ENCODE measurements at regions not wholly inside any gene's neighbourhood (a gene's known extent, or its start where the extent isn't known, plus 50 kb on each side); places are given as distances from the start of the nearest gene placed in this dataset.
"Not testable (repeated sequence)": the region's sequence is repeated elsewhere in the genome, so short reads cannot be mapped to it uniquely, and the experiment has no call there.

DNA sequence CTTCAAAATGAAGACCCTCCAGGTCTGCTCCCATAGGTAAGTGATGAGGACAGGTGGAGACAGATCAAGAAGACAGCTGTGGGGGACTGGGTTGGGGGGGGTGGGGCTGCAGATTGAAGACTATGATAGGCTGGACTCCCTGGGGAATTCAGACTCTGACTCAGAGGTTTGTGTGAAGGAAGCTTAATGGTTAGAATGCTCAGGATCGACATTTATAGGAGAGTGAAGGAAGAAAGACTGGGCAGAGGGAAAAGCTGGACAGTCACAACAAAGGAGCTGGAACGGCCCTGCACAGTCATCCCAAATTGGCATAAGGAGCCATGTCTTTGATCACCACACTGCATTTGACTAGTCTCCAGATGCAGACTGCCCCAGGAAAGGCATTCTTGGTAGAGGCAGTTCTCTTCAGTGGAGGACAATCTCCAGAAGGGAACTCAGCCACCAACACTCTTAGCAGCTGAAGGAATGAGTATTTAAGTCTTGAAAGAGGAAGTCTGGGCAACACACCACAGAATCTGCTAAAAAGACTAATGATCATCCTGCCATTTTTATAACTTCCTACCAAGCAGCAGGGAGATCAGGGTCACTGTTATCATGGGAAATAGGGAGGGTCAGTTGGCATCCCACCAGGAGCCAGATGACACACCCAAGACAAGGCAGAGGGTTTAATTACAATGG lies 120.0 kb upstream of the ZC3H11B start:
- intact Hi-C loops (cut with micrococcal nuclease), result no loop called here

DNA sequence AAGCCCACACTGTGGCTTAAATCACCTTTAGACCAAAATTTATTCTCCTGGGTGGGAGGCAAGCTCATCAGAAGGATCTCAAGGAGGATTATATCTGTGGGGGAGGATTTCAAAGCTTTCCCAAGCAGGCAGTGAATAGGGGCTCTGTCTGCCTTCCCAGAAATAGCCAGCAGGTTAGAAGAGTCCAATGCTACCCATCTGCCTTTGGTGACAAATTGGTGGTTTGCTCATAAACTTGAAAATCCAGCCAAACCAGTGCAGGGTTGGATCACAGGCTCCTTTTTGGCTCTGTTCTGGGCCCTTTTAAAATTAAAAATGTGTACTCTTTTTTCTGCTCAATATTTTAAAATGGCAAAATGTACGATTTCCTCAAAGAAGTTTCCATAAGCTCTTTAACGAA lies 118.9 kb upstream of the ZC3H11B start:
- intact Hi-C loops (cut with micrococcal nuclease), result no loop called here

DNA sequence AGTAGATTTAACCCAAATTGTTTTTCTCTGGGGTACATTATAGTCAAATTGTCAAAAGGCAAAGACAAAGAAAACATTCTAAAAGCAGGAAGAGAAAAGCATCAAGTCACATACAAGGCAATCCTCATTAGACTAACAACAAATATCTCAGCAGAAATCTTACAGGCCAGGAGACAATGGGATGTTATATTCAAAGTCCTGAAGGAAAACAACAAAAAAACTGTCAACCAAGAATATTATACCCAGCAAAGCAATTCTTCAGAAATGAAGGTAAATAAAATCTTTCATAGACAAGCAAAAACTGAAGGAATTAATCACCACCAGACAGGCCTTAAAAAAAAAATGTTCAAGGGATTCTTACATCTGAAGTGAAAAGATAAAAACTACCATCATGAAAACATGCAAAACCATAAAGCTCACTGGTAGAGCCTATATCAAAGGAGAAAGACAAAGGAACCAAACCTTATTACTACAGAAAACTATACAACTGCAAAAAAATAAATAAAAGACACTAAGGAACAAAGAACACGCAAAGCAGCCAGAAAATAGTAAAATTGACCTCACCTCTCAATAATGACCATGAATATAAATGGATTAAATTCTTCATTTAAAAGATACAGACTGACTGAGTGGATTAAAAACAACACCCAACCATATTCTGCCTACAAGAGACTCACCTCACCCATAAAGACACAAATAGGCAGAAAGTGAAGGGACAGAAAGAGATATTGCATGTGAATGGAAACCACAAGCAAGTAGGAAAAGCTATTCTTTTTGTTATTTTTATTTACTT lies 113.8 kb upstream of the ZC3H11B start:
- intact Hi-C loops (cut with micrococcal nuclease), result no loop called here

DNA sequence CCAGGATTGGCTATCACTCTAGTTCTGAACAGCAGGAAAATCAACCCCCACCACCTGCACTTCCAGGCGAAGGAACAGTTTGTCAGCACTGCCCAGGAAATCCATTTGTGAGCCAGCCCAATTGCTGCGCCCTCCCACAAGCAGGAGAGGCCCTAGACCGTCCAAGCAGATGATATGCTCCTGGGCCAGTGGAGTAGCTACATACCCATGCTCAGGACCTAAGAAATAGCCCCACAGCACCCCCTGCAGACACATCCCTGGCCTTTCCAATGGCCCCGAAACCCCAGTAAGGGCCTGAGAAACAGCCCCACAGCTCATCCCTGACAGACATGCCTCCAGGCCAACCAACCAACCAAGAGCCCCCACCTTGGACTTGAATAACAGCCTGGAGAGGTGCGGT lies 111.5 kb upstream of the ZC3H11B start:
- intact Hi-C loops (cut with micrococcal nuclease), result no loop called here

DNA sequence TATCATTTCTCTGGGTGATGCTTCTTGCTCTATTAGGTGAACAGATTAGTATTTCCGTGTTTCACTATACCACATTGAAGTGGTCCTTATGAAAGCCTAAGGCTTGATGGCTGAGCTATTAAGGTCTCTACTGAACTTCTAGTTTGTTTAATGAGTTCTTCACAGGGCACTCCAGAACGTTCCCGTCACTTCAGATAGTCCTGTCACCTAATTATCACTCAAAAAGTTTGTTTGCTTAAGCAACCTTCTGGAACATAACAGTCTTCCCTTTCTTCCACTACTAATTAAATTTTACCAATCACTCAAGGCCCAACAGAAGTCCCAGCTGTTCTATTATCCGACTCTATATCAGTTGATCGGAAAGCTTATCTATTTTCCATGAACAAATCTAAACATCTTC lies 104.6 kb upstream of the ZC3H11B start:
- intact Hi-C loops (cut with micrococcal nuclease), result no loop called here

DNA sequence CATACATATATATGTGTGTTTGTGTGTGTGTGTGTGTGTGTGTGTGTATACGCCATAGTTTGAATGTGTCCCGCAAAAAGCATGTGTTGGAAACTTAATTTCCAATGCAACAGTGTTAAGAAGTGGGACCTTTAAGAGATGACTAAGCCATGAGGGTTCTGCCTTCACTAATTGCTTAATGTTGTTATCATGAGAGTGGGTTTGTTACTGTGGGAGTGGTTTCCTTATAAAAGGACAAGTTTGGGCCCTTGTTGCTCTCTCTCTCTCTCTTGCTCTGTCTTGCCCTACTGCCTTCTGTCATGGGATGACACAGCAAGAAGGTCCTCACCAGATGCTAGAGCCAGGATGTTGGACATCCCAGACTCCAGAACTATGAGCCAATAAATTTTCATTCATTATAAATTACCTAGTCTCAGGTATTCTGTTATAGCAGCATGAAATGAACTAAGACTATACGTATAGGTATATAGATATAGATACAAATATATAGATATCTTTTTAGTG lies 103.8 kb upstream of the ZC3H11B start:
- intact Hi-C loops (cut with micrococcal nuclease), result no loop called here

DNA sequence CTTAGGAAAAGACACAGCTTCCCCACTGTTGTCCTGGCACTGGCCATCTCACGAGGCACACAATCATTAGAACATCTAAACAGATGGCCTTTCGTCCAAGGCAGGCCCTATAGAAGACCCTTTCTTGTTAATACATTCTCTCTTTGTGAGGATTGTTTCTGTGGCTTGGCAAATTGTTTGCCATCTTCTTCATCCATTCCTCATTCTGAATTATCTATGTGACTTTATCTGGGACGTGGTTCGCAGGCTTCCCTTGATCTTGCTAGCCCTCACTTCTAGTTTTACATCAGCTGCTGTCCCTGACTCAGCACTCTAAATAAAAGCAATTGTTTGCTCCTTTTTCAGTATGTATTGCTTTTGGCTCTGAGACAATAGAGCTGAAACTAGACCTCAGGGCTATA lies 101.1 kb upstream of the ZC3H11B start:
- intact Hi-C loops (cut with micrococcal nuclease), result no loop called here

DNA sequence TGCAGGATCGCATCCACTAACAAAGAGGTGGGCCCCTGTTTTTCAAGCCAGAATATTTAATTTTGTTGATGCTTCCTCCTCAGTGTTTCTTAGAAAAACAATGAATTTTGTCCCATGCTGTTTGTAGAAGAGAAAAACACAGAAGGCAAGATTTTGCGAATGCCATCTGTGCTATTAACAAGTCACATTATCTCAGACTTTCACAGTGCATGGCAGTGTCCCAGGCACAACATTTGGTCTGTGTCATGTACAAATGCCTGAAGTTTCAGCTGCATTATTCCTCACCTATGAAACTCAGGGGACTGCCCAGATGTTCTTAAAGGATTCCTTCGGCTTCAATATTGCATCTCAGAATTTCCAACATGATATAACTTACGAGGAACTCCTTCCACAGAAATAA lies 99.6 kb upstream of the ZC3H11B start:
- intact Hi-C loops (cut with micrococcal nuclease), result no loop called here

DNA sequence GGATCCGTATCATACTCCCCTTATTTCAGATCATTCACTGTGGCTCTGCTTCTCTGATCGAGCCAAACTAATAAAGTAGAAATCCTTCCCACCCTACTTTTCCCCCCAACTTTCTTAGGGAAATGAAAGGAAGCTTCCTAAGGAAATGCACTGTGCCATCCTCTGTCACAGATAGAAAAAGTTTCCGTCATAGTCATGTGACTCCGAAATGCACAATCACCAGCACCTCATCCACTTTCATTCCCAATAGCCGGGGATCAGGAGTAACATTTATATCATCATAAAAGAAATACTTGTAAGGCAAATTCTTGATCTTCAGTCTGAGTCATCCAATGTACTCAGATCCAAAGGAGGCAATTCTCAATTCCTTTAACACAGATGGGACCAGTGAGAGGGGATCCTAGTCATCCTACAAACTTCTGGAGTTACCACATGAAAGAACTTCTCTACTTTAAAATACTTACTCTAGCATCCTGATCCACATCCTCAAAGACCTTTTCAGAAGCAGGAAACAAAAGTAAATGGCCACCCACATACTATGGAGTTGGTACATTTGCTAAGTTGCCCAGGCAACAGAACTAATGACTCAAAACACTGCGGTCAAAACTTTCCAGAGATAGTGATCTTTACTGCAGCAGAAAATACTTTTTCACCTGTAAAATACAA lies 97.8 kb upstream of the ZC3H11B start:
- intact Hi-C loops (cut with micrococcal nuclease), result no loop called here

DNA sequence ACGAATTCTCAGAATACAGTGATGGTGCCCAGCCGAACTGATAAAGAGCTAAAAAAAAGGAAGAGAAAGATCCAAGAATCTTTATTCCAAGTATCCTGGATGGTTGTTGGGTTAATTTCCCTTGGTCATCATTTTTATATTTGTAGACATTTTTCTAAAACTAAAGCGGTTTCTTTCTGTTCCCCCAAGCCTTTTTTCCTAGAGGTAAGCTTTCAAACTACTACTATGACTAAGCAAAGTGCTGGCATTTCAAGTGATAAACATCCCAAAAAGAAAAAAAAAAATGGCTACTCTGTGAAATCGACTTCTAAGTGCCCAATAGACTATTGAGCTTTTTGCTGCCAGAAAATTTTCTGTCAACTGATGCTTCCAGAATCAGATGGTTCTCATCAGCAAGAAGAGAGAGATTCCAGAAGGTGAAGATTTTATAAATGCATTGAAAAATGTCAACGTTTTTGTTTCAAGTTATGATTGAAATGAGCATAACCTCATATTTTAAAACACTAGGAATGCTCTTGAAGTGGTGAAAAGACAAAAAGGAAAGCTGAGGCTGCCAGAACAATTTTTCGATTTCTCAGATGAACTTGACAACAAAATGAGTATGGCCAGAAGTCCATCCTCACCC lies 96.1 kb upstream of the ZC3H11B start:
- intact Hi-C loops (cut with micrococcal nuclease), result no loop called here

DNA sequence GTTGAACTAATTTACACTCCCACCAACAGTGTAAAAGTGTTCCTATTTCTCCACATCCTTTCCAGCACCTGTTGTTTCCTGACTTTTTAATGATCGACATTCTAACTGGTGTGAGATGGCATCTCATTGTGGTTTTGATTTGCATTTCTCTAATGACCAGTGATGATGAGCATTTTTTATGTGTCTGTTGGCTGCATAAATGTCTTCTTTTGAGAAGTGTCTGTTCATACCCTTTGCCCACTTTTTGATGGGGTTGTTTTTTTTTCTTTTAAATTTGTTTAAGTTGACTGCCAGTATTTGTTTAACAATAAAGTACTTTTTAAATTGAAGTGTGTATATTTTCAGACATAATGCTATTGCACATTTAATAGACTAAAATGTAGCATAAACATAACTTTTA lies 95.0 kb upstream of the ZC3H11B start:
- intact Hi-C loops (cut with micrococcal nuclease), result not testable (repeated sequence)

DNA sequence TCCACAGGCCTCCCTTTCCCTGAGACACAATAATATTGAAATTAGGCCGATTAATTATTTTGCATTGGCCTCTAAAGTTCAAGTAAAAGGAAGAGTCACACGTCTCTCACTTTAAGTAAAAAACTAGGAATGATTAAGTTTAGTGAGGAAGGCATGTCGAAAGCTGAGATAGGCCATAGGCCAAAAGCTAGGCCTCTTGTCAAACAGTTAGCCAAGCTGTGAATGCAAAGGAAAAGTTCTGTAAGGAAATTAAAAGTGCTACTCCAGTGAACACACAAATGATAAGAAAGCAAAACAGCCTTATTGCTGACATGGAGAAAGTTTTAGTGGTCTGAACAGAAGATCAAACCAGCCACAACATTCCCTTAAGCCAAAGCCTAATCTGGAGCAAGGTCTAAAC lies 91.4 kb upstream of the ZC3H11B start:
- intact Hi-C loops (cut with micrococcal nuclease), result not testable (repeated sequence)

DNA sequence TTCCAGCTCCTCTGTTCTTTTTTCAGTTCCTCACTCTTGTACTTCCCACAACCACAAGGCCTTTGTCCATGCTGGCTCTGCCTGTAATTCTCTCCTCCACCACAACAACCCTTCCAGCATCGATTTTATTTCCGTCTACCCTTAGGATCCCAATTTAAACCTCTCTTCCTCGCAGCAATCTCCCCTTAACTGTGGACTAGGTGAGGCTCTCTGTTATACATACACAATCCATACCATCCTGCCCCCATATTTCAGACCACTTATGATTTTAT lies 90.4 kb upstream of the ZC3H11B start:
- intact Hi-C loops (cut with micrococcal nuclease), result no loop called here

DNA sequence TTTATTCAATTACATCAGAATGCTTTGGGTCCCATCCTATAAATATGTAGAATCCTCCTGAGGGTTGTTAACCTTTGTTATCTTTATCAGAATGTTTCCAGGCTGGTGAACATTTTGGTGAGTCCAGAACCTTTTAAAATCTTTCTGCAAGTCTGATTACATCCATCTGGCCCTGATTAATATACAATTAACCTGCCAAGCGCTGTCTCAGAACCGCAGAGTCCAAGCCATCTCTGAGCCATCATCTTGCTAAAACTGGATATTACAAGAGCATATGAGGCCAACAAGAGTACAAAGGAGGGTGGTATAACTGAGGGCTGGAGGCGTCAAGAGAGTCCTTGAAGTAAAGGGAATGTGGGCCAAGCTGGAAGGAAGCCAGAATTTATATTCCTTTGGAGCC lies 88.6 kb upstream of the ZC3H11B start:
- intact Hi-C loops (cut with micrococcal nuclease), result no loop called here

DNA sequence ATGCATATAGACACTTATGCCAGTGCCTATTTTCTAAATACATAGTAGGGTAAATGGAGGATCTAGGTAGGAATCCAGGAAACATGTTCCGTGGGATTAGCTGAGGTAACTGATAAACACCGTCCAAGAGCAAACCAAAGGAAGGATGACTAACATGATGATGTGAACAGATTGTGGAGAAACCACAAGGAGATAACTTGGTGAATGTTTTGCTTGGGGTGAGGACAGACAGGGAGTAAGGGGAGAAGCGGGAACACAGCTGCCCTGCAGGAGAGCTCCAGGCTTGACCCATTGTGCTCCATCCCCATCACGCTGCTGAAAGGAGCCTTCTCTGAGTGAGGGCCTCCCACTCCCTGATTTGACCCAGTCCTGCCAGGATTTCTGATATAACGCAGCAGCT lies 87.0 kb upstream of the ZC3H11B start:
- intact Hi-C loops (cut with micrococcal nuclease), result no loop called here

DNA sequence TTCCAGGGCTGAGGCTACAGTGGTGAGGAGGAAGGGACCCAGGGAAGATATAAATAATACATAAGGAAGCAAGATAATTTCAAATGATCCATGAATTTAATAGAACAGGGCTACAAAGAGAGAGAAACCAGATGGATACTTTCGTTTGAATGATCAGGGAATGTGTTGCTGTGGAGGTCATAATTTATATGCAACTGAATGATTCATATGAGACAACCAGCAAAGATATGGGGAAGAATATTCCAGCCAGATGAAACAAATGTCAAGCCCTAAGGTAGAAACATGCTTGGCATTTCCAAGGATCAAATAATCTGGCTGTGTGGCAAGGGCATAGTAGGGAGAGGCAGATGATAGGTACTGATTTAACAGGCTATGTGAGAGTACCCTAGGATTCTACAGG lies 84.8 kb upstream of the ZC3H11B start:
- intact Hi-C loops (cut with micrococcal nuclease), result no loop called here

DNA sequence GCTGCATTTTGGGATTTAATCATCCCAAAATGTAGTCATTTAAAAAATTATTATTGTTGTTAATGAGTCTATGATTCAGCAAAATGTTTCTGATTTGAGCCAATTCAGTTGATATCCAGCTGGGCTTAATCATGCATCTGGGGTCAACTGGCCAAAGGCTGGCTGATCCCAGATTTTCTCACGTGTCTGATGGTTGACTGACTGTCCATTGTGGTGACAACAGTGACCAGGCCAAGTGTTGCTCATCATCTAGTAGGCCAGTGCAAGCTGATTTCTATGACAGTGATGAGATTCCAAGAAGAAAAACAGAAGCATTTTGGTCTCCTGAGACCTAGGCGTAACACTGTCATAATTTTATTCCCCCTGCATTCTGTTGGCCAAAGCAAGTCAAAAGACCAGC lies 80.1 kb upstream of the ZC3H11B start:
- intact Hi-C loops (cut with micrococcal nuclease), result no loop called here

DNA sequence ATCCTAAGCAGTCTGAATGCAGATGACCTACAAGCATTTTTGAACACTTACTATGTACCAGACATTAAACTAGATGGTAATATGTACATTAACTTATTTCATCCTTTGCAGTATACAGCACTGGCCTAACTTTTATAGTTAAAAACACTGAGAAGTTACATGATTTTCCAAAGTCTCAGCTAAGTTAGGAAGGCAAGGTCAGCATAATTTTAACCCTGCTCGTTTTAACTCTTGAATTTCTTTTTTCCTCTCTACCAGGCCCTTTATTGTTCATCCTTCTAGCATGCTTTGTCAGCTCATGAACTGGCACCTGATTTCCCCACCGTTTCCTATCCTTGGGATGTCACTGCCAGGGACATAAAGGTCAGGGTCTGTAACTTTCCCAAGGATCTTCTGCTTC lies 76.9 kb upstream of the ZC3H11B start:
- intact Hi-C loops (cut with micrococcal nuclease), result no loop called here

DNA sequence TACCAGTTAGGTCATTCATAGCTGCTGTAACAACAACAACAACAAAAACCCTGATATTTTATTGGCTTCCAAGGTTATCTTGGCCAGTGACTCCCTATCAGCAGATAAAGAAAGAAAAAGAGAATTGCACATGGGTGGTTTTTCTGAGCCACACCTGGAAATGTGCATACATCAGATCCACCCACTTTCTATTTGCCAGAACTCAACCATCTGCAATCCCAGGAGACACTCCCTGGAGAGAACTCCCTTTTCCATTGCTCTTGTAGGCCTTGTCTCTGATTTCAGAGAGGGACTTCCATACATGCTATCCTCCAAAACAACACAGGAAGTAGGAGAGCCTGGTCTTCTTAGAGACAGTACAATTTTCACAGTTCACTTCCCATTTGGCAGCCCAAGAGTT lies 74.9 kb upstream of the ZC3H11B start:
- intact Hi-C loops (cut with micrococcal nuclease), result no loop called here

DNA sequence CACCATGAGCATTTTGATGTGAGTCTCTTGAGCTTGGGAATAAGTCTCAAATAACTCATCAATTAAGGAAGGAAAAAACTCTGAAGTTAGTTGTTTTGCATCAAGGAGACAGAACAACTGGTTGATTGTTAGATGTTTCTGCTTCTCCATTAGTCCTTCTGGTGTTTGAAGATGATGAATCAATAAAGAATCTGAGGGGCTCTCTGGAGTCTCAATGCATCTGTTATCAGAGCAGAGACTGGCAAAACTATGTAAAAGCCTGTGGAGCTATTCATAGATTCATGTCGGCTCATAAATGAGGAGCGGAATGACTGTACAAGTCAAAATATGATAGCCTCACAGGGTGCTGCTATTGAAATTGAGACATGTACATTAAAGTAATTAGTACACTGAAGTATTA lies 73.3 kb upstream of the ZC3H11B start:
- intact Hi-C loops (cut with micrococcal nuclease), result no loop called here

DNA sequence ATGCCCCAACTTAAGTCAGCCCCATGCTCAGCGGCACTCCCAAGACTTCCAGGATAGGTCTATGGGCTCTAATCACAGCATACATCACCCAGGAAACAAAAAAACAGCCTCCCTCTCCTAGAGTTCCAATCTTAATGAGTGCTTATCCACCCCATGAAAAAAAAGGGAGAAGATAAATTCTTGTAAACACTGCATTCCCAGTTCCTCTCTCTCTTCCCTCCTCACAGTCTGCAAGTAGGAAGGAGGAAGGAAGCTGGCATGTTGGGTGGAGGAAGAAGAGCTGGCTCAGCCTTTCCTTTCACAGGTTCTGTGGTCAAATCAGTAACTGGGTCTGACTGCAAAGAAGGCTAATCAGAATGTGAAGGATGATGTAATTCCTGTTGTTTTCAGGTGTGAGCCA lies 69.9 kb upstream of the ZC3H11B start:
- intact Hi-C loops (cut with micrococcal nuclease), result no loop called here

DNA sequence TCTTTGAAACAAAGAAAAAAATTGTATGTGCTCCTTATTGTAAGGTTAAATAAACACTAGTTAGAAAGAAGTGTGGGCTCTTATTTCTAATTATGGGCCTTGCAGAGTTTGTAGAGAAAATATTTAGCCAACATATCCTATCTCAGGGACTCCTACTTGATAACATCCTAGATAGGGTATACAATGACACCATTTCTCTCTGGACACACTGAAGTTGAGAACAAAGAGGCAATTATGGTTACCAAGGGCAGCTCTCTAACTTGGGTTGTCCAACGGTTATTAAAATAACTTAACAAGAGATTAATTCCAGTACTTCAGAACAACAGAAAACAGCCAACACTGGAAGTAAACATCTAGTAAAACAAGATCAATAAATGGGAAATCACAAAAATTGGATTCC lies 69.0 kb upstream of the ZC3H11B start:
- intact Hi-C loops (cut with micrococcal nuclease), result no loop called here
